ENCODE measurements at regions not wholly inside any gene's neighbourhood (a gene's known extent, or its start where the extent isn't known, plus 50 kb on each side); places are given as distances from the start of the nearest gene placed in this dataset.
A peak's percentile ranks its signal among the peaks of the same experiment; 100 is the strongest.

DNA sequence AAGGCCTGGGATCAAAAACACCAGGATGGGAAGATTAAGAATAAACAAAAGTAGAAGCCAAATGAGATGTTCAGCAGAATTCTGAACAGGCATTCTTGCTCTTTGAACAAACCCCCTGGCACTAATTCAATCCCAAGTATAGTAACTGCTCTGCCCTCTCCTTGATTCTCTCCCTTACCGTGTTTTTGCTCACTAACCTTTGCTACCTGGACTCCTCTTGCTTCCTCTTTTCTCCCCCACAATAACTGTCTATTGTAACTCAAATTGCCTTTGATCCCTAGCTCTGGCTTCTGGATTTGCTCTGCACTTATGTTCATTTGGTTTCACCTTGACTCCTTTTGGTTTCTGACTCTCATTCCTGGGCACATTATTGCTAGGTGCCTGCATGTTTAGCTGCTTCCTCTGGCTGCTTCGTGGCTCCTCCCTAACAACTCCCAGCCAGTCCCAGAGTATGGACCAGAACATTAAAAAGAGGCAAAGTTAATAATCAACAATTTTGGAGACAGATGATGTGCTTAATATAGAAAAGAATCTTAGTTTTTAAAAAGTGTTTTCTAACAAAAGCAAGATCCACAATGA, 65.4 kb upstream of the PHIP start:
- H3K27me3 ChIP-seq (replicated peaks in 1 of 4; ENCODE audit: control insufficient read depth in 3 of 4, extremely low read depth in 1 of 4, insufficient read depth in 3 of 4, low read length in 3 of 4), result no peaks in the 10 kb centered on the region
- TF ChIP-seq KDM5A (IDR thresholded peaks at IDR 0.05; ENCODE audit: low read length) (no peak), SUZ12 (IDR thresholded peaks at IDR 0.05; ENCODE audit: low read length) (no peak), SIRT6 (IDR thresholded peaks at IDR 0.05; ENCODE audit: low read length) (no peak), RAD21 (IDR thresholded peaks at IDR 0.05 in 1 of 2, conservative IDR thresholded peaks at IDR 0.05 in 1 of 2; ENCODE audit: low read depth in 2 of 2, low read length in 2 of 2) (no peak), EGR1 (IDR thresholded peaks at IDR 0.05; ENCODE audit: borderline replicate concordance, low read depth, low read length) (no peak), EZH2 (IDR thresholded peaks at IDR 0.05; ENCODE audit: low read depth, low read length, severe bottlenecking) (no peak), SIN3A (conservative IDR thresholded peaks at IDR 0.05 in 1 of 2, IDR thresholded peaks at IDR 0.05 in 1 of 2; ENCODE audit: low read depth in 1 of 2, low read length in 2 of 2) (no peak), SP1 (IDR thresholded peaks at IDR 0.05; ENCODE audit: low read depth, low read length) (no peak), RFX5 (IDR thresholded peaks at IDR 0.05; ENCODE audit: borderline replicate concordance, low read depth, low read length) (no peak)
- TF ChIP-seq, protein P1, sequence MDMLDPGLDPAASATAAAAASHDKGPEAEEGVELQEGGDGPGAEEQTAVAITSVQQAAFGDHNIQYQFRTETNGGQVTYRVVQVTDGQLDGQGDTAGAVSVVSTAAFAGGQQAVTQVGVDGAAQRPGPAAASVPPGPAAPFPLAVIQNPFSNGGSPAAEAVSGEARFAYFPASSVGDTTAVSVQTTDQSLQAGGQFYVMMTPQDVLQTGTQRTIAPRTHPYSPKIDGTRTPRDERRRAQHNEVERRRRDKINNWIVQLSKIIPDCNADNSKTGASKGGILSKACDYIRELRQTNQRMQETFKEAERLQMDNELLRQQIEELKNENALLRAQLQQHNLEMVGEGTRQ (IDR thresholded peaks at IDR 0.05; ENCODE audit: low read length), result no peak
- TF ChIP-seq, protein P2, sequence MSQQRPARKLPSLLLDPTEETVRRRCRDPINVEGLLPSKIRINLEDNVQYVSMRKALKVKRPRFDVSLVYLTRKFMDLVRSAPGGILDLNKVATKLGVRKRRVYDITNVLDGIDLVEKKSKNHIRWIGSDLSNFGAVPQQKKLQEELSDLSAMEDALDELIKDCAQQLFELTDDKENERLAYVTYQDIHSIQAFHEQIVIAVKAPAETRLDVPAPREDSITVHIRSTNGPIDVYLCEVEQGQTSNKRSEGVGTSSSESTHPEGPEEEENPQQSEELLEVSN (IDR thresholded peaks at IDR 0.05), result no peak

More for the DNA sequence above, 65.4 kb upstream of the PHIP start:
- Histone ChIP-seq H2BK120ac (replicated peaks; ENCODE audit: low read depth, low read length) (no peak overlapping the region), H3K4me1 (replicated peaks in 1 of 4; ENCODE audit: control insufficient read depth in 3 of 4, insufficient read depth in 4 of 4, low read length in 3 of 4) (no peaks in the 10 kb centered on the region; a peak in 1 of 7 replicates), H2BK12ac (ENCODE audit: low read depth, low read length) (no peak overlapping the region), H3K56ac (replicated peaks; ENCODE audit: insufficient read length, low read depth, low read length) (no peak overlapping the region), H3K23me2 (ENCODE audit: low read depth, low read length) (no peaks in the 10 kb centered on the region; the same call in 1 of the 2 replicates), H3K36me3 (ENCODE audit: control insufficient read depth in 2 of 4, insufficient read depth in 4 of 4, low read length in 3 of 4) (no peaks in the 10 kb centered on the region), H3K79me2 (ENCODE audit: control insufficient read depth in 1 of 2, insufficient read depth in 2 of 2, low read length in 2 of 2) (no peaks in the 10 kb centered on the region), H4K5ac (ENCODE audit: insufficient read length, low read depth, low read length) (no peak overlapping the region), H3K9ac (replicated peaks in 1 of 4; ENCODE audit: extremely low read depth in 1 of 4, low read depth in 3 of 4, low read length in 3 of 4) (no peak overlapping the region), H3K4me3 (ENCODE audit: extremely low read depth in 1 of 4, insufficient read depth in 2 of 4, low read depth in 3 of 4, low read length in 4 of 4) (no peak overlapping the region), H3K18ac (ENCODE audit: extremely low read depth, low read length) (no peak overlapping the region), H2AK5ac (ENCODE audit: low read depth, low read length) (no peak overlapping the region), H3K9me3 (ENCODE audit: insufficient read depth in 2 of 2, low read depth in 1 of 2, low read length in 1 of 2) (no peaks in the 10 kb centered on the region), H3K14ac (ENCODE audit: insufficient read length) (no peak overlapping the region), H3K79me1 (ENCODE audit: low read depth, low read length) (no peaks in the 10 kb centered on the region), H3K4me2 (ENCODE audit: insufficient read depth in 1 of 2, low read depth in 2 of 2, low read length in 2 of 2) (no peak overlapping the region), H3K4ac (replicated peaks; ENCODE audit: insufficient read length, low read depth, low read length) (no peak overlapping the region), H4K91ac (replicated peaks; ENCODE audit: insufficient read length, low read length) (peak overlapping the region; percentile 0), H2AFZ (ENCODE audit: low read length) (peak overlapping the region; percentile 98), H3K27ac (ENCODE audit: low read depth, low read length) (no peak overlapping the region), H2BK5ac (ENCODE audit: low read depth, low read length) (no peak overlapping the region), H4K8ac (ENCODE audit: extremely low read depth, insufficient read depth, low read length) (no peak overlapping the region), H2BK15ac (ENCODE audit: low read length) (no peak overlapping the region), H4K20me1 (replicated peaks in 1 of 2; ENCODE audit: control insufficient read depth in 1 of 2, insufficient read depth in 2 of 2, low read length in 2 of 2) (no peaks in the 10 kb centered on the region), H2BK20ac (ENCODE audit: low read length) (no peak overlapping the region), H3K23ac (ENCODE audit: insufficient read length) (no peak overlapping the region)
- no peak for FAIRE-seq
- WGBS, 2 experiments (ENCODE audit: extremely low coverage in 1 of 2, insufficient coverage in 1 of 2, insufficient read length in 1 of 2, insufficient replicate concordance in 2 of 2, low coverage in 1 of 2, low lambda C conversion rate in 2 of 2, missing lambda C conversion rate in 1 of 2), result 33% methylated on average over 2 of the region's 2 CpGs; no CpG with 5 or more reads in 1 of the 2 experiments
- ChIA-PET CTCF (ENCODE audit: partially characterized antibody) (interaction anchor here (0.6 kb wide), 1 partner anchor 9 kb away, joined by 3 read pairs; no protein-coding TSS in a partner anchor), POLR2A (ENCODE audit: partially characterized antibody) (interaction anchor here (1.4 kb wide), 1 partner anchor 9 kb away, joined by 3 read pairs; no protein-coding TSS in a partner anchor)
- no peak for DNase-seq (ENCODE audit: low read depth in 1 of 2, low spot score in 2 of 2)
